ENCODE measurements at regions not wholly inside any gene's neighbourhood (a gene's known extent, or its start where the extent isn't known, plus 50 kb on each side); places are given as distances from the start of the nearest gene placed in this dataset.

DNA sequence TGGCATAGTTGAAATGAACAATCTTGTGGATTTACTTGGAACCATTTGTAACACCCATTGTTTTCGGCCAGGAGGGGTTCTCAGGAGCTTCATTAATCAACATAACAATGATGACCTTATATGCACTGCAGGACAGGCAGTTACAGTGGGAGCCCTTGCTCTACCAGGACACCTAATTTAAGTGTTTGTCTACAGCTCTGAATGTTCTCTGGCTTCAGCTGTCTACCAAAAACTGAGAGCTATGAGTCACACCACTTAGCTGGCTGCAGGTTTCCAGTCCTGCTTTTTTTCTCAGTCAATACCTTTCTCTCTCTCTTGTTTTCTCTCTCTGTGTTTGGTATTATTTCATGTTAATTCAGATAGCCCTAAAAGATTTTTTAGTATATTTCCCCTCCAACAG lies 105.4 kb upstream of the MBNL2 start:
- peak; percentile 56 for ATAC-seq
- TF ChIP-seq ISL1 (CRISPR knock-in tag; IDR thresholded peaks at IDR 0.05) (peak; percentile 90), ZFP3 (CRISPR knock-in tag; IDR thresholded peaks at IDR 0.05) (no peak)

GRCh38 chr13:97117388-97117910 lies 104.7 kb upstream of the MBNL2 start:
- TF ChIP-seq ZFP3 (CRISPR knock-in tag; IDR thresholded peaks at IDR 0.05) (no peak), TOX (CRISPR knock-in tag; IDR thresholded peaks at IDR 0.05; ENCODE audit: borderline replicate concordance) (no peak), BACH2 (CRISPR knock-in tag; IDR thresholded peaks at IDR 0.05; ENCODE audit: borderline replicate concordance) (no peak), ZFP30 (CRISPR knock-in tag; IDR thresholded peaks at IDR 0.05) (no peak), TCF4 (CRISPR knock-in tag; IDR thresholded peaks at IDR 0.05; ENCODE audit: borderline replicate concordance) (no peak), PPARA (CRISPR knock-in tag; IDR thresholded peaks at IDR 0.05; ENCODE audit: borderline replicate concordance) (no peak), ZNF8 (CRISPR knock-in tag; IDR thresholded peaks at IDR 0.05) (no peak), OSR1 (CRISPR knock-in tag; IDR thresholded peaks at IDR 0.05) (no peak), CSRNP3 (CRISPR knock-in tag; IDR thresholded peaks at IDR 0.05) (no peak), CSDC2 (CRISPR knock-in tag; IDR thresholded peaks at IDR 0.05) (no peak), RARB (CRISPR knock-in tag; IDR thresholded peaks at IDR 0.05) (no peak)
- no peak for ATAC-seq

DNA sequence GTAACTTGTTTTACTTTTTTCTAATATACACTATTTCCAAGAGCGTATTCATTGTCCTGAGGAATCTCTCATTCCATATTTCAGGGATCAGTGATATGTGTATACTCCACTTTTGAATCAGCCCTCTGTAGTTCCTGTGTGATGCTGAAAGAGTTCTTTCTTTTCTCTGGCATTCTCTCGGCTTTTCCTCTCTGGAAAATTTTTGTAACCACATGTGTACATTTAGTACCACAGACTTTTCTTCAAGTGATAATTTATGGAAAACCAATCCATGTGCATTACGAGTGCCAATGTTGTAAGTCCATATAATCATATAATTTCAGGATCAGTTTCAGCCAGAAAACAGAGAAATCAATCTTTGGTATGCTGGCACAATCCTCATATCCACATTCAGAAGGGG lies 102.2 kb upstream of the MBNL2 start:
- TF ChIP-seq GLIS3 (CRISPR knock-in tag; IDR thresholded peaks at IDR 0.05) = no peak
- TF ChIP-seq, protein P1, sequence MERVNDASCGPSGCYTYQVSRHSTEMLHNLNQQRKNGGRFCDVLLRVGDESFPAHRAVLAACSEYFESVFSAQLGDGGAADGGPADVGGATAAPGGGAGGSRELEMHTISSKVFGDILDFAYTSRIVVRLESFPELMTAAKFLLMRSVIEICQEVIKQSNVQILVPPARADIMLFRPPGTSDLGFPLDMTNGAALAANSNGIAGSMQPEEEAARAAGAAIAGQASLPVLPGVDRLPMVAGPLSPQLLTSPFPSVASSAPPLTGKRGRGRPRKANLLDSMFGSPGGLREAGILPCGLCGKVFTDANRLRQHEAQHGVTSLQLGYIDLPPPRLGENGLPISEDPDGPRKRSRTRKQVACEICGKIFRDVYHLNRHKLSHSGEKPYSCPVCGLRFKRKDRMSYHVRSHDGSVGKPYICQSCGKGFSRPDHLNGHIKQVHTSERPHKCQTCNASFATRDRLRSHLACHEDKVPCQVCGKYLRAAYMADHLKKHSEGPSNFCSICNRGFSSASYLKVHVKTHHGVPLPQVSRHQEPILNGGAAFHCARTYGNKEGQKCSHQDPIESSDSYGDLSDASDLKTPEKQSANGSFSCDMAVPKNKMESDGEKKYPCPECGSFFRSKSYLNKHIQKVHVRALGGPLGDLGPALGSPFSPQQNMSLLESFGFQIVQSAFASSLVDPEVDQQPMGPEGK (CRISPR knock-in tag; IDR thresholded peaks at IDR 0.05; ENCODE audit: borderline replicate concordance) = no peak
- TF ChIP-seq OSR1 (CRISPR knock-in tag; IDR thresholded peaks at IDR 0.05) = no peak
- no peak for TF ChIP-seq TOX (CRISPR knock-in tag; IDR thresholded peaks at IDR 0.05; ENCODE audit: borderline replicate concordance)
- no peak for ATAC-seq

GRCh38 chr13:97120346-97120745 lies 101.8 kb upstream of the MBNL2 start:
- TF ChIP-seq ZNF565 (CRISPR knock-in tag; conservative IDR thresholded peaks at IDR 0.05; ENCODE audit: low read depth) (no peak), ISL1 (CRISPR knock-in tag; IDR thresholded peaks at IDR 0.05) (no peak), CREB5 (CRISPR knock-in tag; IDR thresholded peaks at IDR 0.05; ENCODE audit: low read depth) (no peak)
- TF ChIP-seq, protein P2, sequence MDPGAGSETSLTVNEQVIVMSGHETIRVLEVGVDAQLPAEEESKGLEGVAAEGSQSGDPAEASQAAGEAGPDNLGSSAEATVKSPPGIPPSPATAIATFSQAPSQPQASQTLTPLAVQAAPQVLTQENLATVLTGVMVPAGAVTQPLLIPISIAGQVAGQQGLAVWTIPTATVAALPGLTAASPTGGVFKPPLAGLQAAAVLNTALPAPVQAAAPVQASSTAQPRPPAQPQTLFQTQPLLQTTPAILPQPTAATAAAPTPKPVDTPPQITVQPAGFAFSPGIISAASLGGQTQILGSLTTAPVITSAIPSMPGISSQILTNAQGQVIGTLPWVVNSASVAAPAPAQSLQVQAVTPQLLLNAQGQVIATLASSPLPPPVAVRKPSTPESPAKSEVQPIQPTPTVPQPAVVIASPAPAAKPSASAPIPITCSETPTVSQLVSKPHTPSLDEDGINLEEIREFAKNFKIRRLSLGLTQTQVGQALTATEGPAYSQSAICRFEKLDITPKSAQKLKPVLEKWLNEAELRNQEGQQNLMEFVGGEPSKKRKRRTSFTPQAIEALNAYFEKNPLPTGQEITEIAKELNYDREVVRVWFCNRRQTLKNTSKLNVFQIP (CRISPR knock-in tag; IDR thresholded peaks at IDR 0.05; ENCODE audit: borderline replicate concordance, low read depth) = no peak
- no peak for ATAC-seq

DNA sequence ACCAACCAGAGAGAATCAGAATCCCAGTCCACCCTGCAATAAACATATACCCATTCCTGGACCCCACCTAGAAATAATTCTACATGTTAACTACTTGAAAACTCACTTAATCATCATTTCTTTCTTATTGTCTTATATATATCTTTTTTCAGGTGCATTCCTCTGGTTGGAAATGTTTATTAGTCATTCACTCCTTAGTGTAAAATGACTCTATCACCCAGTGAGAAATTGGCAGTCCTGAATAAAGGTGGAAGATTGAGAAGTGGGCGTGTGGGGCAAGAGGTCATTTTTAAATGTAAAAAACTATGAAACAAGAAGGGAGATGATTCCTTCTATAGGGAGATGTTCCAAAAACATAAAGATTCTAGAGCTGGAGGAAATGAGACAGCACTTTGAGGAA lies 101.2 kb upstream of the MBNL2 start:
- no peak for ATAC-seq

More for the DNA sequence above, 101.2 kb upstream of the MBNL2 start:
- TF ChIP-seq CSRNP3 (CRISPR knock-in tag; IDR thresholded peaks at IDR 0.05) (no peak), ZNF565 (CRISPR knock-in tag; conservative IDR thresholded peaks at IDR 0.05; ENCODE audit: low read depth) (no peak), ESRRG (CRISPR knock-in tag; IDR thresholded peaks at IDR 0.05) (no peak), CREB5 (CRISPR knock-in tag; IDR thresholded peaks at IDR 0.05; ENCODE audit: low read depth) (no peak)

Data from SK-N-SH treated with all-trans-retinoic acid at 6 μM for 48 hours (cell line).